ENCODE measurements at regions not wholly inside any gene's neighbourhood (a gene's known extent, or its start where the extent isn't known, plus 50 kb on each side); places are given as distances from the start of the nearest gene placed in this dataset.

GRCh38 chr4:30881985-30882384 is 161.8 kb downstream of the PCDH7 start:
- TF ChIP-seq CTCF (IDR thresholded peaks at IDR 0.05), result no peak
- TF ChIP-seq REST (IDR thresholded peaks at IDR 0.05; ENCODE audit: insufficient read depth in 1 of 2, low read depth in 2 of 2, low read length in 1 of 2), result no peak
- TF ChIP-seq POLR2AphosphoS5 (IDR thresholded peaks at IDR 0.05; ENCODE audit: low read depth, low read length), result no peak
- TF ChIP-seq SIN3A (IDR thresholded peaks at IDR 0.05; ENCODE audit: borderline replicate concordance, insufficient read depth, low read depth, low read length), result no peak

All from Panc1 (cell line).